HFFc6 (cell line): ENCODE measurements at regions not wholly inside any gene's neighbourhood (a gene's known extent, or its start where the extent isn't known, plus 50 kb on each side); places are given as distances from the start of the nearest gene placed in this dataset.
A peak's percentile ranks its signal among the peaks of the same experiment; 100 is the strongest.
"Not testable (repeated sequence)": the region's sequence is repeated elsewhere in the genome, so short reads cannot be mapped to it uniquely, and the experiment has no call there.

Experiments
- DNase-seq: peaks from one replicate; pipeline ENCODE4 v3.0.0-alpha.2; 2018
- H3K27ac Mint-ChIP-seq: 2 replicates; pipeline ENCODE4 v1.8.0; 2020; ENCODE audit warnings: mild to moderate bottlenecking, mixed read lengths
- H3K27me3 Mint-ChIP-seq: 2 replicates; pipeline ENCODE4 v1.8.0; 2021; ENCODE audit warnings: mild to moderate bottlenecking, moderate library complexity, mixed read lengths; ENCODE audit not compliant: insufficient read depth
- H3K36me3 Mint-ChIP-seq: 2 replicates; pipeline ENCODE4 v1.8.0; 2021; ENCODE audit warnings: low read depth, mixed read lengths
- H3K4me1 Mint-ChIP-seq: 2 replicates; pipeline ENCODE4 v1.8.0; 2020; ENCODE audit warnings: low read depth, mixed read lengths
- H3K4me3 Mint-ChIP-seq: 2 replicates; pipeline ENCODE4 v1.8.0; 2020; ENCODE audit warnings: mild to moderate bottlenecking, moderate library complexity, mixed read lengths
- H3K9me3 Mint-ChIP-seq: 2 replicates; pipeline ENCODE4 v1.8.0; 2020; ENCODE audit warnings: mild to moderate bottlenecking, mixed read lengths
- TF ChIP-seq, protein P1 (sequence below): fragments of 200-600 bp; sonication (generic); IDR thresholded peaks from 2 replicates; pipeline ENCODE4 v1.5.0; 2021; ENCODE audit warnings: antibody characterized with exemption, mild to moderate bottlenecking

DNA sequence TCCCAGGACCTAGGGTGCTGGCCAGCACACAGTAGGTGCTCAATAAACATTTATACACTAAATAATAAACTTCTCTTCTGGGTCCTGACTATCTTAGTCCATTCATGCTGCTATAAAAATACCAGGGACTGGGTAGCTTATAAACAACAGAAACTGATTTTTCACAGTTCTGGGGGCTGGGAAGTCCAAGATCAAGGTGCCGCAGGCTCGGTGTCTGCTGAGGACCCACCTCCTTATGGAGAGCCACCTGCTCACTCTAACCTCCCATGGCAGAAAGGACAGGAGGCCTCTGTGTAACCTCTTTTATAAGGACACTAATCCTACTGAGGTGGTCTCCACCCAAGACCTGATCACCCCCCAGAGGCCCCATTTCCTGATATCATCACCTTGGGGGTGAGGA, 114.4 kb upstream of the IQSEC1 start:
- DNase-seq, result no peak
- no peak overlapping the region for H3K4me3 Mint-ChIP-seq
- H3K36me3 Mint-ChIP-seq, result no peaks in the 10 kb centered on the region
- H3K27me3 Mint-ChIP-seq, result peaks cover 23% of the 10 kb centered on the region
- no peaks in the 10 kb centered on the region for H3K9me3 Mint-ChIP-seq
- peaks cover 20% of the 10 kb centered on the region for H3K4me1 Mint-ChIP-seq
- TF ChIP-seq, protein P1, sequence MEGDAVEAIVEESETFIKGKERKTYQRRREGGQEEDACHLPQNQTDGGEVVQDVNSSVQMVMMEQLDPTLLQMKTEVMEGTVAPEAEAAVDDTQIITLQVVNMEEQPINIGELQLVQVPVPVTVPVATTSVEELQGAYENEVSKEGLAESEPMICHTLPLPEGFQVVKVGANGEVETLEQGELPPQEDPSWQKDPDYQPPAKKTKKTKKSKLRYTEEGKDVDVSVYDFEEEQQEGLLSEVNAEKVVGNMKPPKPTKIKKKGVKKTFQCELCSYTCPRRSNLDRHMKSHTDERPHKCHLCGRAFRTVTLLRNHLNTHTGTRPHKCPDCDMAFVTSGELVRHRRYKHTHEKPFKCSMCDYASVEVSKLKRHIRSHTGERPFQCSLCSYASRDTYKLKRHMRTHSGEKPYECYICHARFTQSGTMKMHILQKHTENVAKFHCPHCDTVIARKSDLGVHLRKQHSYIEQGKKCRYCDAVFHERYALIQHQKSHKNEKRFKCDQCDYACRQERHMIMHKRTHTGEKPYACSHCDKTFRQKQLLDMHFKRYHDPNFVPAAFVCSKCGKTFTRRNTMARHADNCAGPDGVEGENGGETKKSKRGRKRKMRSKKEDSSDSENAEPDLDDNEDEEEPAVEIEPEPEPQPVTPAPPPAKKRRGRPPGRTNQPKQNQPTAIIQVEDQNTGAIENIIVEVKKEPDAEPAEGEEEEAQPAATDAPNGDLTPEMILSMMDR, result no peak
- H3K27ac Mint-ChIP-seq, result no peak overlapping the region

DNA sequence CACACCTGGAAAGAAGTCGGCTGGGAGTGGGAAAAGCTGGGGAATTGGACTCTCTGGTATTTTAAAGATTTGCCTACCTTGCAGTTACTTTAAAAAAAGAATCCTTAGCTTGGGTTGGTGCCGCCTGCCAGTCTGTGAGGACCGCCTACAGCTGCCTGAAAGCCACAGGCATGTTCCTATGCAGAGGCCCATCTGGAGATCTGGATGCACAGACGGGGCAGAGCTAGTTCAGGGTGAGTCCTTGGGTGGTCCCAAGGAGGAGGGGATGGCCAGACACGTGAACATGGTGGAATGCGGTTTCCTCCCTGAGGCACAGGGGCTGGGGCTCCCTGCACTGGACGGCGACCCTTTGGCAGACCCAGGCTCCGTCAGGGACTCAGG, 113.2 kb upstream of the IQSEC1 start:
- Mint-ChIP-seq H3K9me3 (peaks cover under 1% of the 10 kb centered on the region; the same call in 1 of the 2 replicates), H3K4me3 (no peak overlapping the region), H3K4me1 (peaks cover 20% of the 10 kb centered on the region), H3K36me3 (no peaks in the 10 kb centered on the region), H3K27ac (no peak overlapping the region), H3K27me3 (peaks cover 26% of the 10 kb centered on the region)
- DNase-seq, result peak; percentile 9
- TF ChIP-seq, protein P1, result no peak

DNA sequence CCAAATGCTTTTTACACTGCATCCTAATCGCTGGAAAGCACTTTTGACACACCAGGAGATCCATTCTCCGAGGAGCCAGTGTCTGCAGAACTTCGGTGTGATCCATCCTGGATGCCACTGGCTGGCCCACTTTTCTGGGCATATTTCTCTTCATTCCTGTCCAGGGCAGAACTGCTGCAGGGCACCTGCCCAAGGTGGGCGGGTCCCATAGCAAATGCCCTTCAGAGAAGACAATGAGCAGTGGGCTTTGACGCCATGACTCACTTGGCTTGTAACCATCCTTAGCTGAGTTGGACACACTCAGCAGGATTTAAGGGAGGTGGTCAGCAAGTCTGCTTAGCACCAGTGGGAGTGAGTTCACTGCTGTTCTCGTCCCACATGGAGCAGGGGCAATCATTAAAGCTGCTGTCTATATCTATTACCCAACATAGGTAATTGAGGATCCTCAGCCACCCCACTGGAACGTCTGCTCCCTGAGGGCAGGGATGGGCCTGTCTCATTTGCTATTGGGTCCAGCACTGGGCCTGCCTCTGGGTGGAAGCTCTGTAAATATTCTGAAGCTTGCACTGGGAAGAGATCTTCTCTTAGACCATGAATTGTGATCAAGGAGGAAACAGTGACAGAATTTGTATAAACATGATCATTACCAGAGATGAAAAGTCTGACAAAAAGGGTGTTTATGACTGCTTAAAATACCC, 112.7 kb upstream of the IQSEC1 start:
- H3K9me3 Mint-ChIP-seq, result peaks cover 6% of the 10 kb centered on the region; the same call in 1 of the 2 replicates
- TF ChIP-seq, protein P1, result no peak
- DNase-seq, result no peak
- no peaks in the 10 kb centered on the region for H3K36me3 Mint-ChIP-seq
- H3K4me3 Mint-ChIP-seq, result no peak overlapping the region
- H3K4me1 Mint-ChIP-seq, result peaks cover 19% of the 10 kb centered on the region
- H3K27ac Mint-ChIP-seq, result no peak overlapping the region
- H3K27me3 Mint-ChIP-seq, result peaks cover 26% of the 10 kb centered on the region

DNA sequence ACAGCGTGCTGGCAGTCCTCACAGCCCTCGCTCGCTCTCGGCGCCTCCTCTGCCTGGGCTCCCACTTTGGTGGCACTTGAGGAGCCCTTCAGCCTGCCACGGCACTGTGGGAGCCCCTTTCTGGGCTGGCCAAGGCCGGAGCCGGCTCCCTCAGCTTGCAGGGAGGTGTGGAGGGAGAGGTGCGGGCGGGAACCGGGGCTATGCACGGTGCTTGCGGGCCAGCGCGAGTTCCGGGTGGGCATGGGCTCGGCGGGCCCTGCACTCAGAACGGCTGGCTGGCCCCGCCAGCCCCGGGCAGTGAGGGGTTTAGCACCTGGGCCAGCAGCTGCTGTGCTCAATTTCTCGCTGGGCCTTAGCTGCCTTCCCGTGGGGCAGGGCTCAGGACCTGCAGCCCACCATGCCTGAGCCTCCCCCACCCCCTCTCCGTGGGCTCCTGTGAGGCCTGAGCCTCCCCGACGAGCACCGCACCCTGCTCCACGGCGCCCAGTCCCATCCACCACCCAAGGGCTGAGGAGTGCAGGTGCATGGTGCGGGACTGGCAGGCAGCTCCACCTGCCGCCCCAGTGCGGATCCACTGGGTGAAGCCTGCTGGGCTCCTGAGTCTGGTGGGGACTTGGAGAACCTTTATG, 106.5 kb upstream of the IQSEC1 start:
- H3K27ac Mint-ChIP-seq, H3K4me1 Mint-ChIP-seq, DNase-seq, H3K4me3 Mint-ChIP-seq: not testable (repeated sequence)
- H3K9me3 Mint-ChIP-seq, result peaks cover 34% of the 10 kb centered on the region
- peaks cover 20% of the 10 kb centered on the region for H3K36me3 Mint-ChIP-seq
- H3K27me3 Mint-ChIP-seq, result peaks cover 11% of the 10 kb centered on the region

DNA sequence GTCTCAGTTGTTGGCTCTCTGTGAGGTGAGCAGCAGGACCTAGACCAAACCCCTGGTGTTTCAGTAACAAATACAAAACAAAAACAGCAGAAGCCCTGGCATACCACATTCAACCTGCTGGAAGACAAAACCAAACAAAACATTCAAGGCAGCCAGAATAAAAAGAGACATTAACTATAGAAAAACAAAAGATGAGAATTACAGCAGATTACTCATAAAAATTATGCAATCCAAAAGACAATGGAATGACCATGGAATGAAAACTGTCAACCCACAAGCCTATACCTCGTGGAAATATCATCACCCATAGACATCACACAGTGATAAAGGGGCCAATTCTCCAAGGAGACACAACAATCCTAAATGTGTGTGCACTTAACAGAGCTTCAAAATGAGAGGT, 106.0 kb upstream of the IQSEC1 start:
- DNase-seq, result no peak
- H3K27ac Mint-ChIP-seq, result no peak overlapping the region
- H3K36me3 Mint-ChIP-seq, result peaks cover 20% of the 10 kb centered on the region
- H3K9me3 Mint-ChIP-seq, result peaks cover 34% of the 10 kb centered on the region
- H3K4me3 Mint-ChIP-seq, result no peak overlapping the region
- H3K4me1 Mint-ChIP-seq, result no peaks in the 10 kb centered on the region
- TF ChIP-seq, protein P1, result no peak
- H3K27me3 Mint-ChIP-seq, result peaks cover 10% of the 10 kb centered on the region

DNA sequence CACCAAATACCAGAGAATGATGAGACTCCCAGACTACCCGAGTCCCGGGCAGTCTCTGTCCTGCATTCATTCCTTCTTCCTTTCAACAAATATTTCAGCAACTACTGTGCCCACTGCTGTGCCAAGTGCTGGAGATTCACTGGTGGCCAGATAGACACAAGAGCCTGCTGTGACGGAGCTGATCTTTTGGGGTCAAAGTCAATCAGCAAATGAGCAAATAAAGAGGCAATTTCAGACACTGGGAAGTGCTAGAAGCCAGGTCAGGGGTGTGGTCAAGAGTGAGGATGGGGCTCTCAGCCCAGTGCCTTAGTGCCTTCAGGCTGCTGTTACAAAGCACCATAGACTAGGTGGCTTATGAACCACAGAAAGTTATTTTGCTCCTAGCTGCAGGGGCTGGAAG, 104.9 kb upstream of the IQSEC1 start:
- no peak for DNase-seq
- Mint-ChIP-seq H3K27me3 (peaks cover 10% of the 10 kb centered on the region), H3K36me3 (peaks cover 20% of the 10 kb centered on the region), H3K4me3 (no peak overlapping the region), H3K9me3 (peaks cover 34% of the 10 kb centered on the region), H3K4me1 (no peaks in the 10 kb centered on the region), H3K27ac (no peak overlapping the region)
- TF ChIP-seq, protein P1, result no peak
